Right forelimb (tissue), 1 donor: ENCODE measurements at regions not wholly inside any gene's neighbourhood (a gene's known extent, or its start where the extent isn't known, plus 50 kb on each side); places are given as distances from the start of the nearest gene placed in this dataset.
"Not testable (repeated sequence)": the region's sequence is repeated elsewhere in the genome, so short reads cannot be mapped to it uniquely, and the experiment has no call there.

Experiments used
- DNase-seq: peaks from one replicate; pipeline ENCODE4 v3.0.0-alpha.2; 2018

GRCh38 chr2:19646987-19647386 lies 254.8 kb downstream of the TTC32 start:
- DNase-seq: no peak

GRCh38 chr2:19644763-19645162 lies 257.0 kb downstream of the TTC32 start:
- no peak for DNase-seq

- DNase-seq: no peak
These were observed 258.7 kb downstream of the TTC32 start for GRCh38 chr2:19643117-19643518.

GRCh38 chr2:19642501-19642900 lies 259.3 kb downstream of the TTC32 start:
- DNase-seq: no peak

- DNase-seq: no peak
These were observed 265.8 kb downstream of the TTC32 start for GRCh38 chr2:19635951-19636510.

GRCh38 chr2:19632403-19632991 lies 269.3 kb downstream of the TTC32 start:
- peak; percentile 48 for DNase-seq

GRCh38 chr2:19631871-19632270 lies 269.9 kb downstream of the TTC32 start:
- DNase-seq: no peak

- no peak for DNase-seq
These were observed 270.9 kb downstream of the TTC32 start for GRCh38 chr2:19630921-19631320.

- DNase-seq: no peak
These were observed 268.9 kb upstream of the OSR1 start for GRCh38 chr2:19627359-19627758.

GRCh38 chr2:19623488-19623887 lies 265.1 kb upstream of the OSR1 start:
- DNase-seq: no peak

- no peak for DNase-seq
These were observed 258.9 kb upstream of the OSR1 start for GRCh38 chr2:19617257-19617848.

- DNase-seq: not testable (repeated sequence)
These were observed 257.0 kb upstream of the OSR1 start for GRCh38 chr2:19615402-19615801.

GRCh38 chr2:19614066-19614465 lies 255.6 kb upstream of the OSR1 start:
- DNase-seq: no peak

- no peak for DNase-seq
These were observed 253.3 kb upstream of the OSR1 start for GRCh38 chr2:19611491-19612332.

GRCh38 chr2:19609266-19609665 lies 250.8 kb upstream of the OSR1 start:
- DNase-seq: no peak

- no peak for DNase-seq
These were observed 249.7 kb upstream of the OSR1 start for GRCh38 chr2:19607931-19608771.

- no peak for DNase-seq
These were observed 249.0 kb upstream of the OSR1 start for GRCh38 chr2:19607400-19607799.

GRCh38 chr2:19600982-19601381 lies 242.6 kb upstream of the OSR1 start:
- no peak for DNase-seq

GRCh38 chr2:19600506-19600905 lies 242.1 kb upstream of the OSR1 start:
- DNase-seq: no peak

- no peak for DNase-seq
These were observed 240.5 kb upstream of the OSR1 start for GRCh38 chr2:19598971-19599370.

- no peak for DNase-seq
These were observed 233.8 kb upstream of the OSR1 start for GRCh38 chr2:19592197-19592596.

- no peak for DNase-seq
These were observed 231.4 kb upstream of the OSR1 start for GRCh38 chr2:19589791-19590190.

GRCh38 chr2:19580830-19581229 lies 222.4 kb upstream of the OSR1 start:
- no peak for DNase-seq
